Astrocyte of the cerebellum (primary cell): ENCODE measurements at regions not wholly inside any gene's neighbourhood (a gene's known extent, or its start where the extent isn't known, plus 50 kb on each side); places are given as distances from the start of the nearest gene placed in this dataset.

Experiments used
- DNase-seq: peaks from one replicate; pipeline ENCODE4 v3.0.0-alpha.2; 2011; ENCODE audit warnings: low read depth
- H3K4me3 ChIP-seq: 2 replicates; pipeline ENCODE4 v1.5.1; 2011; ENCODE audit warnings: mild to moderate bottlenecking, low read depth, low read length, moderate library complexity
- CTCF ChIP-seq: IDR thresholded peaks from 2 replicates; pipeline ENCODE4 v1.5.1; 2012; ENCODE audit warnings: low read length, low read depth, moderate library complexity, mild to moderate bottlenecking; ENCODE audit errors: missing control alignments
- in situ Hi-C: cut with HindIII; loops from 2 replicates; pipeline ENCODE4 v1.10.0; 2017; ENCODE audit warnings: low sequenced_read_pairs

- no peak for TF ChIP-seq CTCF
- H3K4me3 ChIP-seq, result no peak overlapping the region
- in situ Hi-C loops, result no loop called here
- DNase-seq, result no peak
These were observed 487.6 kb downstream of the FUT8 start for GRCh38 chr14:65900164-65900563.

GRCh38 chr14:65901595-65901994 is 489.1 kb downstream of the FUT8 start:
- no peak for DNase-seq
- H3K4me3 ChIP-seq, result no peak overlapping the region
- in situ Hi-C loops, result no loop called here
- TF ChIP-seq CTCF, result no peak

- DNase-seq, result no peak
- no peak for TF ChIP-seq CTCF
- in situ Hi-C loops, result no loop called here
- H3K4me3 ChIP-seq, result no peak overlapping the region
These were observed 492.5 kb downstream of the FUT8 start for GRCh38 chr14:65904988-65905387.

- no peak for DNase-seq
- TF ChIP-seq CTCF, result no peak
- in situ Hi-C loops, result no loop called here
- H3K4me3 ChIP-seq, result no peak overlapping the region
These were observed 493.8 kb downstream of the FUT8 start for GRCh38 chr14:65906344-65906743.

GRCh38 chr14:65906948-65907347 is 494.4 kb downstream of the FUT8 start:
- H3K4me3 ChIP-seq, result no peak overlapping the region
- DNase-seq, result no peak
- in situ Hi-C loops, result no loop called here
- TF ChIP-seq CTCF, result no peak

- TF ChIP-seq CTCF, result no peak
- H3K4me3 ChIP-seq, result no peak overlapping the region
- peak; percentile 72 for DNase-seq
- in situ Hi-C loops, result no loop called here
These were observed 497.7 kb downstream of the FUT8 start for GRCh38 chr14:65910108-65910786.
